ENCODE measurements at regions not wholly inside any gene's neighbourhood (a gene's known extent, or its start where the extent isn't known, plus 50 kb on each side); places are given as distances from the start of the nearest gene placed in this dataset.

DNA sequence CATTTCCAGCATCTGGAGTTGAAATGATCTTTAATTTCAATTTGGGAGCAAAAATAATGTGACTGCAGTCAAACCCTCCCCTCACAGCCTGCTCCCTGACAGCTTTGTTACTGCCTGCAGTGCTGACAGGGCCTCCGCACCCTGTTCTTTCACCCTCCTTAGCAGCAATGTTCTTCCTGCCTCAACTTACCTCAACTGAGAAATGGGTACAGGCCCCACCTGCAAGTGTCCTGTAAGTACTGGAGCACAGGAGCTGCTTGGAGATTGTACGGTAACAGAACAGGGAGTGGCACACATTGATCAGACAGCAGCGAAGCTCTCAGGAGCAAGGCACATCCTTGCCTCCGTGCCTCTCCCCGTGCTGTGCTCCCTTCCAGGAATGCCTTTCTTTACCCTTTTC is 131.3 kb downstream of the CHST1 start:
- TF ChIP-seq PATZ1 (CRISPR knock-in tag; IDR thresholded peaks at IDR 0.05; ENCODE audit: borderline replicate concordance): no peak
- TF ChIP-seq ZFP3 (CRISPR knock-in tag; IDR thresholded peaks at IDR 0.05): no peak
- TF ChIP-seq ISL1 (CRISPR knock-in tag; IDR thresholded peaks at IDR 0.05): no peak
- TF ChIP-seq SNAI2 (CRISPR knock-in tag; IDR thresholded peaks at IDR 0.05): no peak
- no peak for TF ChIP-seq ZNF565 (CRISPR knock-in tag; conservative IDR thresholded peaks at IDR 0.05; ENCODE audit: low read depth)
- TF ChIP-seq ARNTL (CRISPR knock-in tag; IDR thresholded peaks at IDR 0.05; ENCODE audit: borderline replicate concordance, low read depth): no peak
- TF ChIP-seq POU6F1 (CRISPR knock-in tag; IDR thresholded peaks at IDR 0.05; ENCODE audit: borderline replicate concordance, low read depth): no peak
- TF ChIP-seq ESRRG (CRISPR knock-in tag; IDR thresholded peaks at IDR 0.05): no peak
- TF ChIP-seq TOX (CRISPR knock-in tag; IDR thresholded peaks at IDR 0.05; ENCODE audit: borderline replicate concordance): no peak
- TF ChIP-seq, protein P1, sequence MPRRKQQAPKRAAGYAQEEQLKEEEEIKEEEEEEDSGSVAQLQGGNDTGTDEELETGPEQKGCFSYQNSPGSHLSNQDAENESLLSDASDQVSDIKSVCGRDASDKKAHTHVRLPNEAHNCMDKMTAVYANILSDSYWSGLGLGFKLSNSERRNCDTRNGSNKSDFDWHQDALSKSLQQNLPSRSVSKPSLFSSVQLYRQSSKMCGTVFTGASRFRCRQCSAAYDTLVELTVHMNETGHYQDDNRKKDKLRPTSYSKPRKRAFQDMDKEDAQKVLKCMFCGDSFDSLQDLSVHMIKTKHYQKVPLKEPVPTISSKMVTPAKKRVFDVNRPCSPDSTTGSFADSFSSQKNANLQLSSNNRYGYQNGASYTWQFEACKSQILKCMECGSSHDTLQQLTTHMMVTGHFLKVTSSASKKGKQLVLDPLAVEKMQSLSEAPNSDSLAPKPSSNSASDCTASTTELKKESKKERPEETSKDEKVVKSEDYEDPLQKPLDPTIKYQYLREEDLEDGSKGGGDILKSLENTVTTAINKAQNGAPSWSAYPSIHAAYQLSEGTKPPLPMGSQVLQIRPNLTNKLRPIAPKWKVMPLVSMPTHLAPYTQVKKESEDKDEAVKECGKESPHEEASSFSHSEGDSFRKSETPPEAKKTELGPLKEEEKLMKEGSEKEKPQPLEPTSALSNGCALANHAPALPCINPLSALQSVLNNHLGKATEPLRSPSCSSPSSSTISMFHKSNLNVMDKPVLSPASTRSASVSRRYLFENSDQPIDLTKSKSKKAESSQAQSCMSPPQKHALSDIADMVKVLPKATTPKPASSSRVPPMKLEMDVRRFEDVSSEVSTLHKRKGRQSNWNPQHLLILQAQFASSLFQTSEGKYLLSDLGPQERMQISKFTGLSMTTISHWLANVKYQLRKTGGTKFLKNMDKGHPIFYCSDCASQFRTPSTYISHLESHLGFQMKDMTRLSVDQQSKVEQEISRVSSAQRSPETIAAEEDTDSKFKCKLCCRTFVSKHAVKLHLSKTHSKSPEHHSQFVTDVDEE (CRISPR knock-in tag; IDR thresholded peaks at IDR 0.05): no peak
